Adrenal gland (tissue), 9 donors: ENCODE measurements at regions not wholly inside any gene's neighbourhood (a gene's known extent, or its start where the extent isn't known, plus 50 kb on each side); places are given as distances from the start of the nearest gene placed in this dataset.
A peak's percentile ranks its signal among the peaks of the same experiment; 100 is the strongest.

ENCODE experiments used
- DNase-seq, 7 donors: peaks; one replicate each; pipeline ENCODE4 v3.0.0-alpha.2; 2019 to 2020
- H3K27ac ChIP-seq, 5 donors: fragments of 200-600 bp; sonication (generic) in 4 of 5; 1 replicate in 3 of 5; 2 replicates in 2 of 5; pipeline versions ENCODE4 v1.5.1 to v1.8.0; 2016 to 2020; ENCODE audit warnings: mild to moderate bottlenecking in 1 of 5
- H3K27me3 ChIP-seq: fragments of 200-600 bp; 2 replicates; pipeline ENCODE4 v1.8.0; 2021
- H3K36me3 ChIP-seq, 2 donors: fragments of 200-600 bp; replicated peaks in 1 of 2; 1 replicate in 1 of 2; 2 replicates in 1 of 2; pipeline versions ENCODE4 v1.5.1 to v1.8.0; 2018 to 2022
- H3K4me1 ChIP-seq, 2 donors: fragments of 200-600 bp; replicated peaks in 1 of 2; 1 replicate in 1 of 2; 2 replicates in 1 of 2; pipeline versions ENCODE4 v1.5.1 to v1.8.0; 2018 to 2021
- H3K4me3 ChIP-seq, 4 donors: fragments of 200-600 bp; sonication (generic) in 3 of 4; one replicate each; pipeline ENCODE4 v1.5.1; 2016 to 2018
- H3K9me3 ChIP-seq, 3 donors: fragments of 200-600 bp; sonication (generic) in 1 of 3; replicated peaks in 1 of 3; 1 replicate in 2 of 3; 2 replicates in 1 of 3; pipeline versions ENCODE4 v1.5.1 to v1.8.0; 2016 to 2021
- CTCF ChIP-seq, 6 experiments: fragments of 450-650 bp in 4 of 6; fragments of 200-600 bp in 2 of 6; sonication (generic) in 1 of 6; IDR thresholded peaks; 1 replicate in 5 of 6; 2 replicates in 1 of 6; pipeline versions ENCODE4 v1.5.1 to v1.8.0; 2016 to 2021; ENCODE audit warnings: antibody characterized with exemption in 6 of 6, mild to moderate bottlenecking in 2 of 6, moderate library complexity in 1 of 6
- POLR2A ChIP-seq, 2 donors: fragments of 450-650 bp; IDR thresholded peaks; one replicate each; pipeline ENCODE4 v1.6.1; 2017; ENCODE audit warnings: antibody characterized with exemption in 2 of 2, mild to moderate bottlenecking in 2 of 2, moderate library complexity in 1 of 2
- WGBS, 4 donors: extraction: QIAGEN DNeasy Blood & Tissue Kit in 2 of 4; methylation state at CpG; one replicate each; pipeline versions ENCODE4 v1.1.5 to v1.1.7; 2013 to 2017; 5-methylcytosine and 5-hydroxymethylcytosine counted together
- intact Hi-C, 2 donors: fragments of 100-400 bp; cut with DNase I; formaldehyde crosslinking; loops; one replicate each; pipeline versions ENCODE4 v1.14.1 to v1.15.0; 2022 to 2023
- donor health status: healthy with polysubstance abuse.
- donor health status: Bipolar disorder and iron deficiency.
- donor health status: DM: yes; HTN: yes; CAD: no.
- donor health status: DM: no; HTN: no; CAD: no.
- donor health status: DM: no; HTN: no; CAD: no.

GRCh38 chr4:15253349-15253748, 174.5 kb upstream of the C1QTNF7 start:
- Histone ChIP-seq H3K36me3 (no peaks in the 10 kb centered on the region), H3K4me3 (no peak overlapping the region), H3K27ac (no peak overlapping the region), H3K9me3 (no peaks in the 10 kb centered on the region), H3K27me3 (no peaks in the 10 kb centered on the region), H3K4me1 (no peaks in the 10 kb centered on the region)
- no peak for DNase-seq
- intact Hi-C loops: no loop called here
- WGBS, 4 donors: 81 to 90% (median 85%) methylated on average over 4 of the region's 4 CpGs
- TF ChIP-seq CTCF (IDR thresholded peaks at IDR 0.05): no peak

- TF ChIP-seq CTCF (IDR thresholded peaks at IDR 0.05) (no peak), POLR2A (IDR thresholded peaks at IDR 0.05) (no peak)
- Histone ChIP-seq H3K9me3 (no peaks in the 10 kb centered on the region), H3K27ac (no peak overlapping the region), H3K4me1 (no peaks in the 10 kb centered on the region), H3K4me3 (no peak overlapping the region), H3K36me3 (no peaks in the 10 kb centered on the region), H3K27me3 (no peaks in the 10 kb centered on the region)
- DNase-seq: peak in 1 of 7 donors; percentile 16
- intact Hi-C loops: no loop called here
- 72 to 84% (median 78%) methylated on average over 7 of the region's 7 CpGs for WGBS, 4 donors
Measured at GRCh38 chr4:15254236-15254880, 173.5 kb upstream of the C1QTNF7 start.

GRCh38 chr4:15255537-15255936, 172.3 kb upstream of the C1QTNF7 start:
- no peaks in the 10 kb centered on the region for H3K36me3 ChIP-seq
- 70 to 89% (median 79%) methylated on average over 4 of the region's 4 CpGs for WGBS, 4 donors
- TF ChIP-seq POLR2A (IDR thresholded peaks at IDR 0.05): no peak
- TF ChIP-seq CTCF (IDR thresholded peaks at IDR 0.05): no peak
- H3K27me3 ChIP-seq: no peaks in the 10 kb centered on the region
- no peaks in the 10 kb centered on the region for H3K9me3 ChIP-seq
- intact Hi-C loops: no loop called here
- H3K4me1 ChIP-seq: no peaks in the 10 kb centered on the region
- no peak overlapping the region for H3K27ac ChIP-seq
- DNase-seq: no peak
- H3K4me3 ChIP-seq: no peak overlapping the region

- no peak for DNase-seq
- Histone ChIP-seq H3K27me3 (no peaks in the 10 kb centered on the region), H3K4me1 (no peaks in the 10 kb centered on the region), H3K9me3 (peaks cover 0 to 7% (median 0%) of the 10 kb centered on the region in 3 donors), H3K36me3 (no peaks in the 10 kb centered on the region), H3K4me3 (no peak overlapping the region), H3K27ac (no peak overlapping the region)
- WGBS, 4 donors: 71 to 80% (median 74%) methylated on average over 5 of the region's 5 CpGs
- no peak for TF ChIP-seq POLR2A (IDR thresholded peaks at IDR 0.05)
- TF ChIP-seq CTCF (IDR thresholded peaks at IDR 0.05): no peak
- intact Hi-C loops: no loop called here
Measured at GRCh38 chr4:15260758-15261157, 167.1 kb upstream of the C1QTNF7 start.
